ENCODE measurements at regions not wholly inside any gene's neighbourhood (a gene's known extent, or its start where the extent isn't known, plus 50 kb on each side); places are given as distances from the start of the nearest gene placed in this dataset.

DNA sequence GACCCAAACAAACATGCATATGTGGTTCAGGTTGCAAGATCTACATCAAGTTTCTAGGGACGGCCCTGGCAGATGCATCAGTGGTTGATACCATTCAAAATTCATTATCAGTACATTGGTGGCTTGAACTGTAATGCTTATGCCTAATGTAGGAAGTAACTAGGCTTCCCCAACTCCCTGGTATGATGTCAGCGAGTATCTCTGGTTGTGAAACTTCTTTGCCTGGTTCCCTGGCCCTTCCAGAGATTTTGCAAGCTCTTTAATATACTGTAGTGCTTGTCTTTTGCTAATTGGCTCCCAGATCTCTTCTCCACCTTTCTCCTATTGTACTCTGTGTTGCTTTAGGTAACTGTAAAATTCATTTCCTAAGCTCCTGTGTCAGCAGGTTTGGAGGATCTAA lies 114.8 kb upstream of the RARB start:
- Histone ChIP-seq H3K9me1 (ENCODE audit: control insufficient read depth, extremely low read depth, insufficient read depth, low read length) (no peaks in the 10 kb centered on the region), H3K79me2 (ENCODE audit: control insufficient read depth, insufficient read depth, low read length) (no peaks in the 10 kb centered on the region), H3K4me3 (ENCODE audit: control insufficient read depth in 2 of 3, extremely low read depth in 1 of 3, insufficient read depth in 2 of 3, low read depth in 1 of 3, low read length in 3 of 3) (no peak overlapping the region), H3K4me1 (ENCODE audit: control insufficient read depth, extremely low read depth, insufficient read depth, low read length) (no peaks in the 10 kb centered on the region), H2AFZ (ENCODE audit: control insufficient read depth, low read length) (no peak overlapping the region), H3K36me3 (ENCODE audit: control insufficient read depth in 2 of 2, extremely low read depth in 1 of 2, insufficient read depth in 2 of 2, low read length in 2 of 2) (no peaks in the 10 kb centered on the region), H4K20me1 (ENCODE audit: control insufficient read depth, extremely low read depth, insufficient read depth, low read length) (no peaks in the 10 kb centered on the region), H3K27ac (ENCODE audit: control insufficient read depth, insufficient read depth, low read length) (no peak overlapping the region), H3K9ac (ENCODE audit: control insufficient read depth, extremely low read depth, insufficient read depth, low read length) (no peak overlapping the region), H3K9me3 (ENCODE audit: control insufficient read depth, low read depth, low read length) (no peaks in the 10 kb centered on the region), H3K4me2 (ENCODE audit: control insufficient read depth, extremely low read depth, insufficient read depth, low read depth, low read length) (no peak overlapping the region), H3K27me3 (ENCODE audit: control insufficient read depth, extremely low read depth, insufficient read depth, low read length) (no peaks in the 10 kb centered on the region)
- no peak for FAIRE-seq
- no peak for DNase-seq (ENCODE audit: low read depth, low spot score)
- TF ChIP-seq, protein P1, sequence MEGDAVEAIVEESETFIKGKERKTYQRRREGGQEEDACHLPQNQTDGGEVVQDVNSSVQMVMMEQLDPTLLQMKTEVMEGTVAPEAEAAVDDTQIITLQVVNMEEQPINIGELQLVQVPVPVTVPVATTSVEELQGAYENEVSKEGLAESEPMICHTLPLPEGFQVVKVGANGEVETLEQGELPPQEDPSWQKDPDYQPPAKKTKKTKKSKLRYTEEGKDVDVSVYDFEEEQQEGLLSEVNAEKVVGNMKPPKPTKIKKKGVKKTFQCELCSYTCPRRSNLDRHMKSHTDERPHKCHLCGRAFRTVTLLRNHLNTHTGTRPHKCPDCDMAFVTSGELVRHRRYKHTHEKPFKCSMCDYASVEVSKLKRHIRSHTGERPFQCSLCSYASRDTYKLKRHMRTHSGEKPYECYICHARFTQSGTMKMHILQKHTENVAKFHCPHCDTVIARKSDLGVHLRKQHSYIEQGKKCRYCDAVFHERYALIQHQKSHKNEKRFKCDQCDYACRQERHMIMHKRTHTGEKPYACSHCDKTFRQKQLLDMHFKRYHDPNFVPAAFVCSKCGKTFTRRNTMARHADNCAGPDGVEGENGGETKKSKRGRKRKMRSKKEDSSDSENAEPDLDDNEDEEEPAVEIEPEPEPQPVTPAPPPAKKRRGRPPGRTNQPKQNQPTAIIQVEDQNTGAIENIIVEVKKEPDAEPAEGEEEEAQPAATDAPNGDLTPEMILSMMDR (optimal IDR thresholded peaks at IDR 0.05 in 1 of 3, IDR thresholded peaks at IDR 0.05 in 1 of 3, conservative IDR thresholded peaks at IDR 0.05 in 1 of 3; ENCODE audit: extremely low read depth in 1 of 3, insufficient read depth in 2 of 3, low read length in 3 of 3), result no peak
- TF ChIP-seq EZH2 (IDR thresholded peaks at IDR 0.05; ENCODE audit: low read length), result no peak
- dilution Hi-C loops (cut with MboI; ENCODE audit: extremely low pct_ligation_motif_present, low sequenced_read_pairs), result no loop called here

DNA sequence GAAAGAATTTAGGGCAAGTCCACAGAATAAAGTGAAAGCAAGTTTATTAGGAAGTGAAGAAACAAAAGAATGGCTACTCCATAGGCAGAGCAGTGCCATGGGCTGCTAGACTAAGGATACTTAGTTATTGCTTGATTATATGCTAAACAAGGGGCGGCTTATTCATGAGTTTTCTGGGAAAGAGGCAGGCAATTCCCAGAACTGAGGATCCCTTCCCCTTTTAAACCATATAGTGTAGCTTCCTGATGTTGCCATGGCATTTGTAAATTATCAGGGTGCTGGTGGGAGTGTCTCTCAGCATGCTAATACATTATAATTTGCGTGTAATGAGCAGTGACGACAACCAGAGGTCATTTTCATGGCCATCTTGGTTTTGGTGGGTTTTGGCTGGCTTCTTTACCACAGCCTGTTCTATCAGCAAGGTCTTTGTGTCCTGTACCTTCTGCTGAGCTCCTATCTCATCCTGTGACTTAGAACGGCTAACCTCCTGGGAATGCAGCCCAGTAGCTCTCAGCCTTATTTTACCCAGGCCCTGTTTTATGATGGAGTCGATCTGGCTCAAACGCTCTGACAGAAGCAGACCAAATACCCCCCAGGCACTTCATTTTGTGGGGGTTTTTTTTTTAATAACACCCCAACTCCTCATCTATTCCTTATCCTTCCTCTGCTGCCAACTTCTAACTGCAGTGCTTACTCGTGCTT lies 103.0 kb upstream of the RARB start:
- no peaks in the 10 kb centered on the region for H3K4me1 ChIP-seq (ENCODE audit: control insufficient read depth, extremely low read depth, insufficient read depth, low read length)
- H3K4me2 ChIP-seq (ENCODE audit: control insufficient read depth, extremely low read depth, insufficient read depth, low read depth, low read length), result no peak overlapping the region
- no peaks in the 10 kb centered on the region for H3K79me2 ChIP-seq (ENCODE audit: control insufficient read depth, insufficient read depth, low read length)
- no peak for FAIRE-seq
- TF ChIP-seq, protein P1 (optimal IDR thresholded peaks at IDR 0.05 in 1 of 3, IDR thresholded peaks at IDR 0.05 in 1 of 3, conservative IDR thresholded peaks at IDR 0.05 in 1 of 3; ENCODE audit: extremely low read depth in 1 of 3, insufficient read depth in 2 of 3, low read length in 3 of 3), result no peak
- no peak for TF ChIP-seq EZH2 (IDR thresholded peaks at IDR 0.05; ENCODE audit: low read length)
- no peaks in the 10 kb centered on the region for H3K9me1 ChIP-seq (ENCODE audit: control insufficient read depth, extremely low read depth, insufficient read depth, low read length)
- H3K27ac ChIP-seq (ENCODE audit: control insufficient read depth, insufficient read depth, low read length), result no peak overlapping the region
- DNase-seq (ENCODE audit: low read depth, low spot score), result no peak
- H3K27me3 ChIP-seq (ENCODE audit: control insufficient read depth, extremely low read depth, insufficient read depth, low read length), result no peaks in the 10 kb centered on the region
- H3K9ac ChIP-seq (ENCODE audit: control insufficient read depth, extremely low read depth, insufficient read depth, low read length), result no peak overlapping the region
- H2AFZ ChIP-seq (ENCODE audit: control insufficient read depth, low read length), result no peak overlapping the region
- dilution Hi-C loops (cut with MboI; ENCODE audit: extremely low pct_ligation_motif_present, low sequenced_read_pairs), result no loop called here
- H3K36me3 ChIP-seq (ENCODE audit: control insufficient read depth in 2 of 2, extremely low read depth in 1 of 2, insufficient read depth in 2 of 2, low read length in 2 of 2), result no peaks in the 10 kb centered on the region
- no peaks in the 10 kb centered on the region for H4K20me1 ChIP-seq (ENCODE audit: control insufficient read depth, extremely low read depth, insufficient read depth, low read length)
- no peaks in the 10 kb centered on the region for H3K9me3 ChIP-seq (ENCODE audit: control insufficient read depth, low read depth, low read length)
- H3K4me3 ChIP-seq (ENCODE audit: control insufficient read depth in 2 of 3, extremely low read depth in 1 of 3, insufficient read depth in 2 of 3, low read depth in 1 of 3, low read length in 3 of 3), result no peak overlapping the region
